ENCODE measurements at regions not wholly inside any gene's neighbourhood (a gene's known extent, or its start where the extent isn't known, plus 50 kb on each side); places are given as distances from the start of the nearest gene placed in this dataset.

DNA sequence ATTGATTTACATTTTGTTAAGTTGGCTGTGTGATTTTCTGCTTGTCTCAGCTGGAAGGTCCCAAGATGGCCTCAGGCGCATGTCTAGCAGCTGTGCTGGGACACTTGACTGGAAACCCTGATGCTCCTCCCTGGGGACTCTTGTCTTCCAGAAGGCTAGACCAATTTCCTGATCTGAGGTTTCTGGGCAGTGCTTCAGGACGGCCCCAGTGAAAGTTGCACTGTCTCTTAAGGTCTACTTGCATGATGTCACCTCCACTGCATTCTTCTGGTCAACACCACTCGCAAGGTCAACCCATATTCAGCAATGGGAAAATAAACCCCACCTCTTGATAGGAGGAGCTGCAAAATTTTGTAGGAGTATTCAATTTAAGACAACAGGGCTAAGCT lies 116.0 kb downstream of the SALL1 start:
- Mint-ChIP-seq H3K9me3 (no peaks in the 10 kb centered on the region), H3K4me3 (no peak overlapping the region), H3K36me3 (ENCODE audit: low read depth) (no peaks in the 10 kb centered on the region), H3K27me3 (ENCODE audit: low read depth, poor library complexity) (no peaks in the 10 kb centered on the region), H3K4me1 (peaks cover 26% of the 10 kb centered on the region), H3K27ac (no peak overlapping the region)
- TF ChIP-seq, protein P1, sequence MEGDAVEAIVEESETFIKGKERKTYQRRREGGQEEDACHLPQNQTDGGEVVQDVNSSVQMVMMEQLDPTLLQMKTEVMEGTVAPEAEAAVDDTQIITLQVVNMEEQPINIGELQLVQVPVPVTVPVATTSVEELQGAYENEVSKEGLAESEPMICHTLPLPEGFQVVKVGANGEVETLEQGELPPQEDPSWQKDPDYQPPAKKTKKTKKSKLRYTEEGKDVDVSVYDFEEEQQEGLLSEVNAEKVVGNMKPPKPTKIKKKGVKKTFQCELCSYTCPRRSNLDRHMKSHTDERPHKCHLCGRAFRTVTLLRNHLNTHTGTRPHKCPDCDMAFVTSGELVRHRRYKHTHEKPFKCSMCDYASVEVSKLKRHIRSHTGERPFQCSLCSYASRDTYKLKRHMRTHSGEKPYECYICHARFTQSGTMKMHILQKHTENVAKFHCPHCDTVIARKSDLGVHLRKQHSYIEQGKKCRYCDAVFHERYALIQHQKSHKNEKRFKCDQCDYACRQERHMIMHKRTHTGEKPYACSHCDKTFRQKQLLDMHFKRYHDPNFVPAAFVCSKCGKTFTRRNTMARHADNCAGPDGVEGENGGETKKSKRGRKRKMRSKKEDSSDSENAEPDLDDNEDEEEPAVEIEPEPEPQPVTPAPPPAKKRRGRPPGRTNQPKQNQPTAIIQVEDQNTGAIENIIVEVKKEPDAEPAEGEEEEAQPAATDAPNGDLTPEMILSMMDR (IDR thresholded peaks at IDR 0.05): no peak
- no peak for DNase-seq

DNA sequence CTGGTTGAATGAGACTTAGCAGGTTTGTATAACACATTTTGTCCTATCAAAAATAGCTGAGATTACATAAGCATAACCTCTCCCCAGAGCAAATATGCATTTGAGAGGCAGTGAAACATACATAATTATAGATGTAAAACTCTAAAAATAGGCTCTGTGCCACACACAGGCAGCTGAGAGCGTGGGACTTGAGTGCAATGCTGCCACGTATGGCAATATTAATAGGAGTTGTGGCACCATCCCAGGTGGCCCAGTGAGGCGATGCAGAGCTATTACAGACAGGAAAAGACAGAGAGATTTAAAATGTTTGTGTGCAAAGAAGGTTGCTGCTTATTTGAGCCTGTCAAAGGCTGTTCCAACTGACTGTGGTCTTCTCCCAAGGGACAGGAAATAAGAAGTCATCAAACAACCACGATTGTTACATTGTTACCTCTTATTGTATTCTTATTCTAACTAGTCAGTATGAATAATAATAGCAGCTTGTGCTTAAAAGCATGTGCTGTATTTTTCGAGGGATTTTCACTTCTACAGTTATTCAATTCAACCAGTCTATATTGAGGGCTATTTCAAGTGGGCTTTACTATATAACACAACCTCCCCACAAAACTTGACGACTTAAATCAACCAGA lies 116.5 kb downstream of the SALL1 start:
- no peak overlapping the region for H3K27ac Mint-ChIP-seq
- H3K4me3 Mint-ChIP-seq: no peak overlapping the region
- H3K9me3 Mint-ChIP-seq: no peaks in the 10 kb centered on the region
- no peak for DNase-seq
- H3K4me1 Mint-ChIP-seq: peaks cover 26% of the 10 kb centered on the region
- no peaks in the 10 kb centered on the region for H3K36me3 Mint-ChIP-seq (ENCODE audit: low read depth)
- no peaks in the 10 kb centered on the region for H3K27me3 Mint-ChIP-seq (ENCODE audit: low read depth, poor library complexity)
- TF ChIP-seq, protein P1 (IDR thresholded peaks at IDR 0.05): no peak

DNA sequence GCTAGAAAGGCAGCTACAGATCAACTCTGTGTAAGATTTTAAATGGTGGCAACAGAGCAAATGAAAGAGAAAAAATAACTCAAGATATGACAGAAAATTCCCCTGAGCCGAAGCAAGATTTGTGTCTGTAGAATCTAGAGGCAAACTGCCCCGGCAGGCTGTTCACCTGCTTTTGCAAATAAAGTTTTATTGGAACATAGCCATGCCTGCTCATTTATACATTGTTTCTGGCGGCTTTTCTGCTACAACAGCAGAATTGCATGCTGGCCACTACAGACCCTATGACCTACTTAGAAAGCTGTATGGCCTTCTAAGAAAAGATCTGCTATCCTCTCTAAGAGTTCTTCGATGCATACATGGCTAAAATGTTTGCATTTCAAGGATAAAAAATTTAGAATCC lies 119.5 kb downstream of the SALL1 start:
- Mint-ChIP-seq H3K27me3 (ENCODE audit: low read depth, poor library complexity) (no peaks in the 10 kb centered on the region), H3K36me3 (ENCODE audit: low read depth) (no peaks in the 10 kb centered on the region), H3K4me3 (no peak overlapping the region), H3K27ac (no peak overlapping the region), H3K4me1 (peaks cover 18% of the 10 kb centered on the region), H3K9me3 (no peaks in the 10 kb centered on the region)
- TF ChIP-seq, protein P1 (IDR thresholded peaks at IDR 0.05): no peak
- no peak for DNase-seq

DNA sequence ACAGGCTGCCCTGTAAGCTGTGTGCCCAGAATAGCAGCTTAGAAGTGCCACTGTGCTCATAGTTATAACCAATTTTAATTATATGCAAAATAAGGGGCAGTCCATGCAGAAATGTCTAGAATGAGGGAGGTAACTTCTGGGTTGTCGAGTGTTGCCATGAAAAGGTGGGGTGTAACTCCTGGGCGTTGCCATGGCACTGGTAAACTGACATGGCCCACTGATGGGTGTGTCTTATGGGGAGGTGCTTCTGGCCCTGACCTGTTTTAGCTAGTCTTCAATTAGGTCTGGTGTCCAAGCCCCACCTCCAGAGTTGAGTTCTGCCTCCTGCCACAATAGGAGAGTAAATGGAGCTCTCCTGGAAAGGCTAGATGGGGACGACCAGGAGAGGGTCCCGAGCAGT lies 120.6 kb downstream of the SALL1 start:
- Mint-ChIP-seq H3K27ac (no peak overlapping the region), H3K36me3 (ENCODE audit: low read depth) (no peaks in the 10 kb centered on the region), H3K9me3 (no peaks in the 10 kb centered on the region), H3K27me3 (ENCODE audit: low read depth, poor library complexity) (no peaks in the 10 kb centered on the region), H3K4me3 (no peak overlapping the region), H3K4me1 (peaks cover 21% of the 10 kb centered on the region)
- no peak for DNase-seq
- TF ChIP-seq, protein P1 (IDR thresholded peaks at IDR 0.05): no peak

DNA sequence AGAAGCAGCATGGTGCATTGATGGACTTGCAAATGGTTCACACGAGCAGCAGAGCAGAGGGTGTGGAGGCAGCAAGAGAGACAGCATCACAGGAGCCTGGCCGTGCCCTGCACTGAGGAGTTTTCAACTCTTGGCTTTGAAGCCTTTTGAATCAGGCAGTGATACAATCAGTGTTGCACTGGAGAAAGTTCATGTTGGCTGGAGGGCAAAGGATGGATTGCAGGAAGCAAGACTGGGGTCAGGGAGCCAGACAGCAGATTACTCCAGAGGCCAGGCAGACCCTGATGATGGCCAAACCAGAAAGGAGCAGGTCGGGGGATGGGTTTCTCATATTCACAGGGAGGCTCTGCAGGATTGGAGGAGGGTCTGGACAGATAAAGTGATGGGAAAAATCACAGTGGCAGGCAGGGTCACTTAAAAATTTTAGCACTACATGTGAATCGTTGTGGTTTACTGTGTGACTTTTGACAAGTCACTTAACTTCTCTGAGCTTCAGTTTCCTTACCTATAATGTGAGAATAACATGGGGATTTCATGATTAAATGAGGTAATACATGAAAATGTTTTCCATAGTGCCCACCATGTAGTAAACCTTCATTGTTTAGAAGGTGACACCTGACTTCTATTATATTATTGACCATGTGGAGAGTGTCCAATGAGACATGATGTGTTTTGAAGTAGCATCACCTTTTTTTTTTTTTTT lies 125.3 kb downstream of the SALL1 start:
- Mint-ChIP-seq H3K4me1 (peaks cover 21% of the 10 kb centered on the region), H3K36me3 (ENCODE audit: low read depth) (no peaks in the 10 kb centered on the region), H3K4me3 (no peak overlapping the region), H3K27ac (no peak overlapping the region), H3K9me3 (no peaks in the 10 kb centered on the region), H3K27me3 (ENCODE audit: low read depth, poor library complexity) (no peaks in the 10 kb centered on the region)
- TF ChIP-seq, protein P1 (IDR thresholded peaks at IDR 0.05): no peak
- DNase-seq: no peak

DNA sequence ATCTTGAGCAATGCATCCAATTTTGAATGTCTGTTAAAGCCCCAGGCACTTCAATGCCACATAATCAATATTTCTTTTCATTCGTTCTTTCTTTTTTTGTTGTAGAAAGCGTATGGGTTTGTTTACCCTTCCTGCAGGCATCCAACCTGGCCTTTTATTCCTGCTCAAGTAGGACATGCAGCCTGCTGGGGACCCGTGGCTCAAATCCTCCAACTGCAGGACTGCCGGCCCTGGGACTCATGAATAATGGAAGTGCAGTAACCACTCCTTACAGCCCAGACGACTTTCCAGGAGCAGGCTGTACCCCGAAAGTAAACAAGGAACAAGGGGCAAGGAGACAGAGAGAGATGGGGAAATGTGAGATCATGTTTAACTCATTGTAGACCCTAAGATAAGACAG lies 126.4 kb downstream of the SALL1 start:
- TF ChIP-seq, protein P1 (IDR thresholded peaks at IDR 0.05): no peak

More for the DNA sequence above, 126.4 kb downstream of the SALL1 start:
- peaks cover 21% of the 10 kb centered on the region for H3K4me1 Mint-ChIP-seq
- H3K27me3 Mint-ChIP-seq (ENCODE audit: low read depth, poor library complexity): no peaks in the 10 kb centered on the region
- no peaks in the 10 kb centered on the region for H3K36me3 Mint-ChIP-seq (ENCODE audit: low read depth)
- H3K4me3 Mint-ChIP-seq: no peak overlapping the region
- no peaks in the 10 kb centered on the region for H3K9me3 Mint-ChIP-seq
- DNase-seq: no peak
- no peak overlapping the region for H3K27ac Mint-ChIP-seq

All from nephron progenitor cell (in vitro differentiated cells).